ENCODE measurements at regions not wholly inside any gene's neighbourhood (a gene's known extent, or its start where the extent isn't known, plus 50 kb on each side); places are given as distances from the start of the nearest gene placed in this dataset.

- DNase-seq (ENCODE audit: low spot score): no peak
- TF ChIP-seq, protein P1, sequence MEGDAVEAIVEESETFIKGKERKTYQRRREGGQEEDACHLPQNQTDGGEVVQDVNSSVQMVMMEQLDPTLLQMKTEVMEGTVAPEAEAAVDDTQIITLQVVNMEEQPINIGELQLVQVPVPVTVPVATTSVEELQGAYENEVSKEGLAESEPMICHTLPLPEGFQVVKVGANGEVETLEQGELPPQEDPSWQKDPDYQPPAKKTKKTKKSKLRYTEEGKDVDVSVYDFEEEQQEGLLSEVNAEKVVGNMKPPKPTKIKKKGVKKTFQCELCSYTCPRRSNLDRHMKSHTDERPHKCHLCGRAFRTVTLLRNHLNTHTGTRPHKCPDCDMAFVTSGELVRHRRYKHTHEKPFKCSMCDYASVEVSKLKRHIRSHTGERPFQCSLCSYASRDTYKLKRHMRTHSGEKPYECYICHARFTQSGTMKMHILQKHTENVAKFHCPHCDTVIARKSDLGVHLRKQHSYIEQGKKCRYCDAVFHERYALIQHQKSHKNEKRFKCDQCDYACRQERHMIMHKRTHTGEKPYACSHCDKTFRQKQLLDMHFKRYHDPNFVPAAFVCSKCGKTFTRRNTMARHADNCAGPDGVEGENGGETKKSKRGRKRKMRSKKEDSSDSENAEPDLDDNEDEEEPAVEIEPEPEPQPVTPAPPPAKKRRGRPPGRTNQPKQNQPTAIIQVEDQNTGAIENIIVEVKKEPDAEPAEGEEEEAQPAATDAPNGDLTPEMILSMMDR (IDR thresholded peaks at IDR 0.05; ENCODE audit: extremely low read depth, insufficient read depth, missing control alignments): no peak
- in situ Hi-C loops (cut with MboI; ENCODE audit: low pct_unique_long_range_greater_than_20kb, low sequenced_read_pairs, unreplicated experiment): loop anchor here (25.0 kb wide), 1 partner anchor 336 kb away; no protein-coding TSS in a partner anchor
Measured at GRCh38 chr13:99900960-99901359, 70.6 kb downstream of the ZIC5 start.

GRCh38 chr13:99898421-99898820, 73.1 kb downstream of the ZIC5 start:
- no peak for DNase-seq (ENCODE audit: low spot score)
- in situ Hi-C loops (cut with MboI; ENCODE audit: low pct_unique_long_range_greater_than_20kb, low sequenced_read_pairs, unreplicated experiment): no loop called here
- TF ChIP-seq, protein P1 (IDR thresholded peaks at IDR 0.05; ENCODE audit: extremely low read depth, insufficient read depth, missing control alignments): no peak

DNA sequence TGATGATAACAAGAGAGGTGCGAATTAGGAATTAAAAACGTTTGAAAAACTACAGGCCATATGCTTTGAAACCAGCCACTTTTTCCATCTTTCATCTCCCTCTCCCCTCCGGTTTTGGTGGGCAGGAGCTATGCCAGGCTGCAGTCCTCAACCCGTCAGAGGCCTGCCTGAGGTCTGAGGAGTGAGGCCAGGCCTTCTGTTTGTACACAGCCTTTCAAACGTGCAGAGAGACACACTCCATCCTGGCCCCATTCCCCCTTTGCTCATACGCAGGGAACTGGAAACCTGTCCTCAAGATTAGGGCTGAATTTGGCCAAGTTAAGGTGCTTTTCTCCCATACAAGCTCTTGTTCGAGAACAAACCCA, 74.5 kb downstream of the ZIC5 start:
- in situ Hi-C loops (cut with MboI; ENCODE audit: low pct_unique_long_range_greater_than_20kb, low sequenced_read_pairs, unreplicated experiment): no loop called here
- no peak for DNase-seq (ENCODE audit: low spot score)
- TF ChIP-seq, protein P1 (IDR thresholded peaks at IDR 0.05; ENCODE audit: extremely low read depth, insufficient read depth, missing control alignments): no peak

- in situ Hi-C loops (cut with MboI; ENCODE audit: low pct_unique_long_range_greater_than_20kb, low sequenced_read_pairs, unreplicated experiment): no loop called here
- DNase-seq (ENCODE audit: low spot score): no peak
- TF ChIP-seq, protein P1 (IDR thresholded peaks at IDR 0.05; ENCODE audit: extremely low read depth, insufficient read depth, missing control alignments): no peak
Measured at GRCh38 chr13:99896369-99897075, 75.0 kb downstream of the ZIC5 start.

DNA sequence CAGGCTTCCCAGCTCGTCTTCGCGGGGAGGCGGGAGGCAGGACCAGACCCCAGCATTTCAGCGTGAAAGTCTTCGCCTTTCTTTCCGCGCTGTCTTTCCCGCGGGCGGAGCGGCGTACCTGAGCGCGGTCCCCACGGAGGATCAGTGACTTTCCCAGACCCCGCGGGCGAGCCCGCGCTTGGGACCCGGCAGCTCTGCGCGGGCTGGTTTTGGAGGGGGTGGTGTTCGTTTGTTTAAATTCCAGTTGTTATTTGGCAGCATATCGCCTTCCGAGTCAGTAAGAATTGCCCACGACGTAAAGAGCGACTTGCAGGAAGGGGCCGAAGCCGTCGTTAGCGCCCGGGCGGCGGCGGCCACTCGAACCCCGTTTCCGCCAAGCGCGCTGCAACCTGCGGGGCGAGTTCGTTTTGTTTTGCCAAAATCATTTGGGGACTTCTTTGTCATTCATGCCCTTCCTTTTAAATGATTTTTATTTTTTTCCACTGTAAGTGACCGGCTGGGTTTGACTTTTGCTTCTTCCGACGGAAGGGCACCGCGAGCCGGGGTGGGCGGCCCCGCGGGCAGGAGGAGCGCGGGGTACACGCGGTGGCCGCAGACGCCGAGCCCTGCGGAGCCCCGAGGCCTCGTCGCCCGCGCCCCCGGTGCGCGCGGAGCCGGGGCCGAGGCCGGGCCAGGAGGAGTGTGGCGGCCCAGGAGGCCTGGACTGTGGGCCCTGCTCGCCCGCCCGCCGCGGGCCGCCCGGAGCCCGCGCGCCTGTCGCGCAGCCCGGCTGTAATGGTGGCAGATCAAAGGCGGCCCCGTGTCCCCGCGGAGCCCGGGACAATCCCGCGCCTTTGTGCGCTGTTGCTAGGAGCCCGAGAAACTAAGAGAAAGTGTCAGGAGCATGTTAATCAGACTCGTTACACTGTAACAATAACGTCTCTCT, 75.9 kb downstream of the ZIC5 start:
- TF ChIP-seq, protein P1 (IDR thresholded peaks at IDR 0.05; ENCODE audit: extremely low read depth, insufficient read depth, missing control alignments): no peak
- no peak for DNase-seq (ENCODE audit: low spot score)
- in situ Hi-C loops (cut with MboI; ENCODE audit: low pct_unique_long_range_greater_than_20kb, low sequenced_read_pairs, unreplicated experiment): no loop called here

DNA sequence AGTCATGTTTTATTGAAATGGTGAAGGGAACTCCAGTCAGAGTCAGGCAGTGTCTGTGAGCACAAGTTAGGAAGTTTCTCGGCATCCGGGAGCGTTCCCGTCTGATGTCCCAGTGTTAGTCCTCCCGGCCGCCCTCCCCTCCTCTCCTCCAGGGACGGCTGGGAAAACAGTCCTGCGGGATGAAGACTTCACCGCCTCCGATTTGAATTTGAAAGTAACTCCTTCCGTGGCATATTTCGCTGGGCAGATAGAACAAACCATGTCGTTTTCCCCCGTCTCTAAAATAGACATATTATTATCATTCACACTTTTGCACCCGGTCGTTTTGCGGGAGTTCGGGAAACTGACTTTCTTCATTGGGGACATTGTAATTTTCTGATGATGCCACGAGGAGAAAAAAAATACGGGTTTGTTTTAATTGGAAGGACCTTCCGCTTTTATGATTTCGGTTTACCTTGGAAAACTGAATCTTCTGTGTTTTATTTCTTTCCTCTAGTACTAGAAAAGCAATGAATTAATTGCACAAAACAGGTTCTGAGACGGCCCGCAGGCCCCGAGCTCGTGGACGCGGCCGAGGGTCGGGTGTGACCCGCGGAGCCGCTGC, 76.6 kb downstream of the ZIC5 start:
- TF ChIP-seq, protein P1 (IDR thresholded peaks at IDR 0.05; ENCODE audit: extremely low read depth, insufficient read depth, missing control alignments): no peak
- DNase-seq (ENCODE audit: low spot score): no peak
- in situ Hi-C loops (cut with MboI; ENCODE audit: low pct_unique_long_range_greater_than_20kb, low sequenced_read_pairs, unreplicated experiment): no loop called here
